Urinary bladder (tissue), 3 donors: ENCODE measurements at regions not wholly inside any gene's neighbourhood (a gene's known extent, or its start where the extent isn't known, plus 50 kb on each side); places are given as distances from the start of the nearest gene placed in this dataset.

Experiments used
- DNase-seq: peaks from one replicate; pipeline ENCODE4 v3.0.0-alpha.2; 2015; ENCODE audit errors: extremely low spot score
- H3K27ac ChIP-seq: one replicate; pipeline ENCODE4 v1.5.1; 2013; ENCODE audit warnings: low read depth, mild to moderate bottlenecking, moderate library complexity
- H3K36me3 ChIP-seq: one replicate; pipeline ENCODE4 v1.6.1; 2013; ENCODE audit warnings: mild to moderate bottlenecking, moderate library complexity; ENCODE audit not compliant: insufficient read depth
- H3K4me1 ChIP-seq: one replicate; pipeline ENCODE4 v1.6.1; 2013; ENCODE audit warnings: mild to moderate bottlenecking, moderate library complexity; ENCODE audit not compliant: insufficient read depth
- H3K4me3 ChIP-seq: one replicate; pipeline ENCODE4 v1.5.1; 2013; ENCODE audit warnings: low read depth, low read length
- WGBS: extraction: QIAGEN DNeasy Blood & Tissue Kit; methylation state at CpG from one replicate; pipeline ENCODE4 v1.1.7; 2013; 5-methylcytosine and 5-hydroxymethylcytosine counted together
- donor health status: healthy with polysubstance abuse.
- donor health status: healthy.

- 83% methylated on average over 2 of the region's 2 CpGs for WGBS
- DNase-seq = no peak
- Histone ChIP-seq H3K4me1 (no peaks in the 10 kb centered on the region), H3K27ac (no peak overlapping the region), H3K36me3 (no peaks in the 10 kb centered on the region), H3K4me3 (no peak overlapping the region)
Observed at GRCh38 chr7:20839196-20839735, 52.6 kb upstream of the SP8 start.

DNA sequence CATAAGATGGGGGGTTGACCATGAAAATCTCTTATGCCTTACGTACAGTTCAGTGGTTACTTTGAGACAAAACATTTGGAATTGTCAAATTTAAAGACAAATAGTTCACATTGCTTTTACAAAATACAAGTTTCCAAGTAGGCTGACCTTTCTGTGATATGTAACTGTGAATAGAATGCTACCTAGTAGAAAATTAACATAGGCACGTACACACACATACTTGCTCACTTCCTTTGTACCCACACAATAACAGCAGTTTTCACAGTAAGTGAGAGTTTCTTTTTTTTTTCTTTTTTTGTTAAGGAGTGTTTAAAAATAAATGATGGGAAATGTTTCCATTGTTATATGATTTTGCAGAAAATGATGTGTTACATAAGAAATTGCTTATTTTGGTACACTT lies 53.3 kb upstream of the SP8 start:
- Histone ChIP-seq H3K27ac (no peak overlapping the region), H3K4me1 (no peaks in the 10 kb centered on the region), H3K36me3 (no peaks in the 10 kb centered on the region), H3K4me3 (no peak overlapping the region)
- DNase-seq = no peak
- WGBS = 64% methylated on average over 2 of the region's 2 CpGs

- H3K27ac ChIP-seq = no peak overlapping the region
- WGBS = 79% methylated on average over 6 of the region's 6 CpGs
- no peaks in the 10 kb centered on the region for H3K4me1 ChIP-seq
- no peaks in the 10 kb centered on the region for H3K36me3 ChIP-seq
- no peak overlapping the region for H3K4me3 ChIP-seq
- DNase-seq = no peak
Observed at GRCh38 chr7:20846791-20847190, 60.1 kb upstream of the SP8 start.

DNA sequence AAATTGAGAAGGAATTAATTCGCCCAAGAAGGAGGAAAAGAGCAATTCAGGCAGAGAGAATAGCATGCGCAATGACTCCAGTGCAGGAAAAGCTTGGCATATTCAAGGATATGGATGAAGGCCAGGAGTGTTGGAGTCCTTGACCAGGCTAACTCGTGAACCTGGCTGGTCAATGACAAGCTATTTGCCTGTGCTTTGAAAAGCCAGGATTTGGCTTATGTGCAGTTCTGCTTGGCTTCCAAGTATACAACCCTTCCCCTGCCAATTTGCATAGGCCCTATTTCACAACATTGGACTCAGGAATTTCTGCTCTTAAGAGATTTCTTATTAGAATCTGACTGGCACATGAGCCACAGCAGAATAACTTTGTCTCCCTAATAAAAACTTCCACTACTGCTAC lies 72.3 kb upstream of the SP8 start:
- no peak overlapping the region for H3K27ac ChIP-seq
- no peaks in the 10 kb centered on the region for H3K4me1 ChIP-seq
- 75% methylated on average over 3 of the region's 3 CpGs for WGBS
- H3K4me3 ChIP-seq = no peak overlapping the region
- no peaks in the 10 kb centered on the region for H3K36me3 ChIP-seq
- DNase-seq = no peak

- WGBS = 85% methylated on average over 4 of the region's 4 CpGs
- H3K27ac ChIP-seq = no peak overlapping the region
- no peaks in the 10 kb centered on the region for H3K36me3 ChIP-seq
- H3K4me1 ChIP-seq = no peaks in the 10 kb centered on the region
- no peak overlapping the region for H3K4me3 ChIP-seq
- no peak for DNase-seq
Observed at GRCh38 chr7:20861468-20861867, 74.8 kb upstream of the SP8 start.

- 48% methylated on average over 4 of the region's 4 CpGs for WGBS
- no peaks in the 10 kb centered on the region for H3K36me3 ChIP-seq
Observed at GRCh38 chr7:20862554-20862953, 75.9 kb upstream of the SP8 start.

DNA sequence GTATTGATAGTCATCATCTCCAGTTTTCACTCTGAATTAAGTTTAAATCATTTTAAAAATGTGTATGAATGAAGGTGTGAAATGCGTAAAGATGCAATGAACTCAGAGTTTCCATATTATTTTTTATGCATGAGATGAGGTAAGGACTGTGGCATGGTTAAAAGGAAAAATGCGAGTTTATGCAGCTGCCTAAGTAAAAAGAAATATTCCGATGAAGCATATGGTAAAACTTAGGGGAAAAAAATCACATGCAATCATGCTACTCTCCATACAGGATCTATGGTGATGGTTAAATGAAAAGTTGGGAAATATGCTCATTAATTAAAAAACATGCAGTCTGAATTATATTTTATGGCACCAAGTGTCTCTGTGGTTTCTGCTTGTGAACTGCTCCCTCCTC lies 77.5 kb upstream of the SP8 start:
- no peaks in the 10 kb centered on the region for H3K4me1 ChIP-seq
- no peaks in the 10 kb centered on the region for H3K36me3 ChIP-seq
- no peak for DNase-seq
- H3K27ac ChIP-seq = no peak overlapping the region
- H3K4me3 ChIP-seq = no peak overlapping the region
- 93% methylated on average over 3 of the region's 3 CpGs for WGBS

More at GRCh38 chr7:20862554-20862953, 75.9 kb upstream of the SP8 start:
- H3K4me1 ChIP-seq = no peaks in the 10 kb centered on the region
- H3K27ac ChIP-seq = no peak overlapping the region
- no peak for DNase-seq
- H3K4me3 ChIP-seq = no peak overlapping the region

- H3K36me3 ChIP-seq = no peaks in the 10 kb centered on the region
- 82% methylated on average over 6 of the region's 6 CpGs for WGBS
- no peak overlapping the region for H3K27ac ChIP-seq
Observed at GRCh38 chr7:20865684-20866083, 79.0 kb upstream of the SP8 start.

DNA sequence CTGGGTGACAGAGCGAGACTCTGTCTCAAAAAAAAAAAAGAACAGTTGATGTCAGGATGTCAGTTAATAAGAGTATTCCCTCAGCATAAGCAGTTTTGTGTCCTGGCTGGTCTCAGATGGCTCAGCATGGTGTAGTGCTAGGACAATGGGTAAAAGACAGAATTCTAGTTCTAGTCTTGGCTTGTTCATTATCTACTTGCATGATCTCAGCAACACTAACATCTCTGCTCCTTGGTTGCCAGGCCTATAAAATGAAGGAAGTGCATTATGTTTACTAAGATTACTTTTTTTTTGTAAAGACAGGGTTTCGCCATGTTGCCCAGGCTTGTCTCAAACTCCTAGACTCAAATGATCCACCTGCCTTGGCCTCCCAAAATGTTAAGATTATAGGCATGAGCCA lies 84.3 kb upstream of the SP8 start:
- DNase-seq = no peak
- 78% methylated on average over 2 of the region's 2 CpGs for WGBS
- Histone ChIP-seq H3K36me3 (no peaks in the 10 kb centered on the region), H3K4me1 (no peaks in the 10 kb centered on the region), H3K4me3 (no peak overlapping the region), H3K27ac (no peak overlapping the region)

More at GRCh38 chr7:20865684-20866083, 79.0 kb upstream of the SP8 start:
- no peak for DNase-seq
- H3K4me1 ChIP-seq = no peaks in the 10 kb centered on the region
- no peak overlapping the region for H3K4me3 ChIP-seq

DNA sequence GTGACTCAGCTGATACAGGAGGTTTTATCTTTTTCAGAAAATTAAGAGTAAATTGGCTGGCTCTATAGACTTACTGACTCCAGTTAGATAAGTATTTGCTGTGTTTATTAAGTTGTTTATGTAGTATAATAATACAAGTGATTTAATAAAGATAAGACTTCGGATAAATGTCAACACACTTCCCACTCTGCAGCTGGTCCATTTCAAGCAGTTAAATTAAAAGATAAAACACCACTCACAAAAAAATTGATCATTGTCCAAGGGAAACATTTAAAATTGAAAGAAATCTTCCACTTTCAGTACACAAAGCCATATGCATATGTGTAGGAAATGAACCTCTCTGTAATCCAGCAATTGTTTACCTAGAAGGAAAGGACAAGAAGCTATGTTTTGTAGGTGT lies 106.1 kb upstream of the SP8 start:
- H3K36me3 ChIP-seq = no peaks in the 10 kb centered on the region
- 11% methylated on average over 1 of the region's 1 CpG for WGBS
- H3K4me3 ChIP-seq = no peak overlapping the region
- H3K4me1 ChIP-seq = no peaks in the 10 kb centered on the region
- DNase-seq = peak; percentile 36
- no peak overlapping the region for H3K27ac ChIP-seq

DNA sequence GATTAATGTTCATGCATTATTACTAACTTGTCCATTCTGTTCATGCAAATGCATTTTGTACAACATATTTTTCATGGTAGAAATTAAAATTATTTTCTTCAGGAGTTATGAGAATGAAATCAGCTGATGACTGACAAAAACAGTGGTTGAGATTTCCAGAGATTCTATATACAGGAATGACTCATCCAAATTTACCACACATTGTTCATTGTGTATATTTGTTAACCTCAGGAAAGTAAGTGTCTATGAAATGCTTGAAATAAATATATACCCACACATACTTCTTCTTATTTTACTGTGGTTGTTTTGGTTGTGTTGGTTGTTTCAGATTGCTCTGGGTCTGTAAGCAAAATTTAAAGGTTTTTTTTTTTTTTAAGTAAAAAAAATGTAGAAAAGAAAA lies 108.1 kb upstream of the SP8 start:
- no peaks in the 10 kb centered on the region for H3K36me3 ChIP-seq
- DNase-seq = no peak
- no peak overlapping the region for H3K4me3 ChIP-seq
- no peaks in the 10 kb centered on the region for H3K4me1 ChIP-seq
- H3K27ac ChIP-seq = no peak overlapping the region

- no peaks in the 10 kb centered on the region for H3K4me1 ChIP-seq
- DNase-seq = no peak
- H3K36me3 ChIP-seq = no peaks in the 10 kb centered on the region
- H3K27ac ChIP-seq = no peak overlapping the region
- 63% methylated on average over 5 of the region's 5 CpGs for WGBS
- H3K4me3 ChIP-seq = no peak overlapping the region
Observed at GRCh38 chr7:20895563-20895962, 108.9 kb upstream of the SP8 start.

GRCh38 chr7:20896996-20897395 lies 110.3 kb upstream of the SP8 start:
- no peak overlapping the region for H3K4me3 ChIP-seq
- H3K36me3 ChIP-seq = no peaks in the 10 kb centered on the region
- DNase-seq = no peak
- 86% methylated on average over 2 of the region's 2 CpGs for WGBS
- no peak overlapping the region for H3K27ac ChIP-seq
- no peaks in the 10 kb centered on the region for H3K4me1 ChIP-seq

- no peak for DNase-seq
- H3K4me1 ChIP-seq = no peaks in the 10 kb centered on the region
- H3K4me3 ChIP-seq = no peak overlapping the region
- H3K27ac ChIP-seq = no peak overlapping the region
- H3K36me3 ChIP-seq = no peaks in the 10 kb centered on the region
- WGBS = 37% methylated on average over 3 of the region's 3 CpGs
Observed at GRCh38 chr7:20906801-20907453, 120.2 kb upstream of the SP8 start.

GRCh38 chr7:20911081-20911480 lies 124.4 kb upstream of the SP8 start:
- Histone ChIP-seq H3K27ac (no peak overlapping the region), H3K4me3 (no peak overlapping the region), H3K4me1 (no peaks in the 10 kb centered on the region), H3K36me3 (no peaks in the 10 kb centered on the region)
- no peak for DNase-seq
- WGBS = 81% methylated on average over 4 of the region's 4 CpGs
